Endothelial cell of umbilical vein (primary cell): ENCODE measurements at regions not wholly inside any gene's neighbourhood (a gene's known extent, or its start where the extent isn't known, plus 50 kb on each side); places are given as distances from the start of the nearest gene placed in this dataset.
"Not testable (repeated sequence)": the region's sequence is repeated elsewhere in the genome, so short reads cannot be mapped to it uniquely, and the experiment has no call there.

ENCODE experiments used
- BruUV-seq: library from RNA; stranded (reverse); fragments of 400-500 nt; replicated peaks from 2 replicates; lab custom pipeline; 2021; lab: Mats Ljungman, UMichigan
- CTCF ChIA-PET: fragments of 300-600, 350-600 bp; sonication (Branson Sonifier 250); formaldehyde crosslinking; loops from one replicate; lab custom pipeline; 2021; ENCODE audit warnings: antibody characterized with exemption, inconsistent platforms; lab: Charles Lee
- POLR2A ChIA-PET: fragments of 300-600, 350-600 bp; sonication (Branson Sonifier 250); formaldehyde crosslinking; loops from one replicate; lab custom pipeline; 2021; ENCODE audit warnings: antibody characterized with exemption, inconsistent platforms; lab: Charles Lee
- DNase-seq: peaks from one replicate; pipeline ENCODE4 v3.0.0-alpha.2; 2011; ENCODE audit warnings: low read depth, low spot score
- FAIRE-seq: peaks from 2 replicates; lab custom pipeline; 2011; peaks lifted over from hg19 to GRCh38; lab: Jason Lieb, UNC
- H2AFZ ChIP-seq: 2 replicates; pipeline ENCODE4 v1.6.0; 2012; ENCODE audit warnings: low read depth, low read length, control low read depth, inconsistent platforms
- H3K27ac ChIP-seq: 2 replicates; pipeline ENCODE4 v1.5.1; 2011; ENCODE audit warnings: low read depth, mild to moderate bottlenecking, control low read depth, low read length, moderate library complexity; ENCODE audit not compliant: insufficient read depth
- H3K27me3 ChIP-seq, 2 experiments: 2 replicates each; pipeline versions ENCODE4 v1.6.0 to v1.6.1; 2011; ENCODE audit warnings: low read length in 2 of 2, mixed read lengths in 1 of 2; ENCODE audit not compliant: control insufficient read depth in 2 of 2, insufficient read depth in 2 of 2
- H3K36me3 ChIP-seq, 2 experiments: 2 replicates in 1 of 2; 3 replicates in 1 of 2; pipeline ENCODE4 v1.5.1; 2011; ENCODE audit warnings: low read length in 2 of 2, mild to moderate bottlenecking in 1 of 2, moderate library complexity in 1 of 2; ENCODE audit not compliant: control insufficient read depth in 2 of 2, insufficient read depth in 2 of 2; ENCODE audit errors: extremely low read depth in 1 of 2
- H3K4me1 ChIP-seq: 3 replicates; pipeline ENCODE4 v1.5.1; 2011; ENCODE audit warnings: mild to moderate bottlenecking, low read length; ENCODE audit not compliant: control insufficient read depth, insufficient read depth; ENCODE audit errors: extremely low read depth
- H3K4me2 ChIP-seq: 2 replicates; pipeline ENCODE4 v1.6.1; 2011; ENCODE audit warnings: low read length, control low read depth, mixed read lengths; ENCODE audit not compliant: insufficient read depth
- H3K4me3 ChIP-seq, 3 experiments: fragments of 200-600 bp in 1 of 3; sonication (generic), shearing (Covaris generic) in 1 of 3; replicated peaks in 1 of 3; 2 replicates each; pipeline ENCODE4 v1.5.1; 2011 to 2016; ENCODE audit warnings: control low read depth in 3 of 3, low read length in 3 of 3, mild to moderate bottlenecking in 2 of 3, inconsistent platforms in 1 of 3, low read depth in 1 of 3, moderate library complexity in 1 of 3; ENCODE audit not compliant: insufficient read depth in 1 of 3
- H3K79me2 ChIP-seq: 2 replicates; pipeline ENCODE4 v1.6.0; 2012; ENCODE audit warnings: low read length, inconsistent platforms; ENCODE audit not compliant: control insufficient read depth, insufficient read depth
- H3K9ac ChIP-seq: replicated peaks from 2 replicates; pipeline ENCODE3; 2011; ENCODE audit warnings: low read length, control low read depth; ENCODE audit not compliant: insufficient read depth; ENCODE audit errors: extremely low read depth
- H3K9me1 ChIP-seq: replicated peaks from 3 replicates; pipeline ENCODE4 v1.6.0; 2011; ENCODE audit warnings: mild to moderate bottlenecking, low read length; ENCODE audit not compliant: control insufficient read depth, insufficient read depth; ENCODE audit errors: extremely low read depth
- H3K9me3 ChIP-seq: replicated peaks from 2 replicates; pipeline ENCODE4 v1.5.1; 2012; ENCODE audit warnings: low read length, inconsistent platforms; ENCODE audit not compliant: control insufficient read depth, insufficient read depth
- H4K20me1 ChIP-seq: replicated peaks from 2 replicates; pipeline ENCODE3; 2011; ENCODE audit warnings: mild to moderate bottlenecking, low read length; ENCODE audit not compliant: control insufficient read depth, insufficient read depth; ENCODE audit errors: extremely low read depth
- CTCF ChIP-seq, 2 donors: IDR thresholded peaks; 1 replicate in 1 of 2; 2 replicates in 1 of 2; pipeline ENCODE4 v1.5.1; 2011; ENCODE audit warnings: low read length in 2 of 2, mild to moderate bottlenecking in 2 of 2, moderate library complexity in 2 of 2, control low read depth in 1 of 2, inconsistent platforms in 1 of 2, low read depth in 1 of 2; ENCODE audit not compliant: insufficient read depth in 1 of 2; ENCODE audit errors: extremely low read depth in 1 of 2
- EZH2 ChIP-seq: IDR thresholded peaks from 2 replicates; pipeline ENCODE4 v1.6.1; 2012; ENCODE audit warnings: borderline replicate concordance, low read depth, mild to moderate bottlenecking, moderate library complexity, low read length, inconsistent platforms; ENCODE audit not compliant: severe bottlenecking
- FOS ChIP-seq: IDR thresholded peaks from 2 replicates; pipeline ENCODE4 v1.6.1; 2011; ENCODE audit warnings: mild to moderate bottlenecking, low read length, moderate library complexity, borderline replicate concordance; ENCODE audit not compliant: insufficient read depth
- GATA2 ChIP-seq: IDR thresholded peaks from 2 replicates; pipeline ENCODE4 v1.7.0; 2011; ENCODE audit warnings: low read depth, mild to moderate bottlenecking, moderate library complexity, mixed read lengths, low read length; ENCODE audit not compliant: insufficient read length, insufficient read depth
- JUN ChIP-seq: IDR thresholded peaks from 2 replicates; pipeline ENCODE4 v1.6.1; 2011; ENCODE audit warnings: borderline replicate concordance, low read depth; ENCODE audit not compliant: insufficient read length, insufficient read depth
- MAX ChIP-seq: IDR thresholded peaks from 2 replicates; pipeline ENCODE4 v1.6.1; 2011; ENCODE audit not compliant: insufficient read depth, insufficient read length
- MYC ChIP-seq: IDR thresholded peaks from one replicate; pipeline ENCODE4 v1.6.1; 2011; ENCODE audit warnings: mild to moderate bottlenecking, low read depth, low read length
- POLR2A ChIP-seq: IDR thresholded peaks from 2 replicates; pipeline ENCODE4 v1.6.1; 2012; ENCODE audit warnings: low read depth, mild to moderate bottlenecking, control low read depth, low read length
- dilution Hi-C: fragments of 300-500 bp; cut with MboI; formaldehyde crosslinking; loops from one replicate; pipeline ENCODE4 v1.15.0; 2019; ENCODE audit warnings: low sequenced_read_pairs; ENCODE audit not compliant: extremely low pct_ligation_motif_present
- intact Hi-C: fragments of 100-400 bp; cut with micrococcal nuclease; formaldehyde crosslinking; loops from one replicate; pipeline ENCODE4 v1.10.0; 2022

GRCh38 chr6:76752841-76753240, 680.4 kb upstream of the IMPG1 start:
- intact Hi-C loops (no loop called here), dilution Hi-C loops (no loop called here)
- Histone ChIP-seq H3K27me3 (no peaks in the 10 kb centered on the region), H3K4me1 (no peaks in the 10 kb centered on the region), H3K79me2 (no peaks in the 10 kb centered on the region), H3K9me1 (no peaks in the 10 kb centered on the region), H3K4me3 (no peak overlapping the region), H3K9me3 (no peaks in the 10 kb centered on the region), H2AFZ (no peak overlapping the region), H3K9ac (no peak overlapping the region), H4K20me1 (no peaks in the 10 kb centered on the region), H3K27ac (no peak overlapping the region), H3K36me3 (no peaks in the 10 kb centered on the region), H3K4me2 (no peak overlapping the region)
- DNase-seq, result no peak
- FAIRE-seq, result no peak
- POLR2A ChIA-PET, result no interaction called here
- TF ChIP-seq MYC (no peak), FOS (no peak), GATA2 (no peak), EZH2 (no peak), JUN (no peak), POLR2A (no peak), CTCF (IDR thresholded peaks at IDR 0.05; ENCODE audit: extremely low read depth in 1 of 2, insufficient read depth in 1 of 2, low read depth in 1 of 2, low read length in 2 of 2) (no peak), MAX (no peak)
- CTCF ChIA-PET, result no interaction called here
- no TSS peak for BruUV-seq

GRCh38 chr6:76745388-76745787, 672.9 kb upstream of the IMPG1 start:
- H3K9ac ChIP-seq, DNase-seq, FAIRE-seq, intact Hi-C loops, H3K36me3 ChIP-seq, H3K27ac ChIP-seq, H3K27me3 ChIP-seq, H3K4me2 ChIP-seq, H4K20me1 ChIP-seq, H3K4me3 ChIP-seq, POLR2A ChIA-PET, CTCF ChIA-PET, H3K9me1 ChIP-seq, dilution Hi-C loops, H3K4me1 ChIP-seq, H3K9me3 ChIP-seq, H3K79me2 ChIP-seq, BruUV-seq, H2AFZ ChIP-seq: not testable (repeated sequence)

- H3K4me3 ChIP-seq, dilution Hi-C loops, BruUV-seq, POLR2A ChIA-PET, H3K36me3 ChIP-seq, intact Hi-C loops, DNase-seq, H3K4me2 ChIP-seq, H3K9me1 ChIP-seq, H3K27ac ChIP-seq, H3K9ac ChIP-seq, H2AFZ ChIP-seq, FAIRE-seq, H3K79me2 ChIP-seq, H3K9me3 ChIP-seq, H4K20me1 ChIP-seq, H3K4me1 ChIP-seq, H3K27me3 ChIP-seq, CTCF ChIA-PET: not testable (repeated sequence)
These were observed 671.8 kb upstream of the IMPG1 start for GRCh38 chr6:76744151-76744720.
